Heart left ventricle (tissue), 16 donors: ENCODE measurements at regions not wholly inside any gene's neighbourhood (a gene's known extent, or its start where the extent isn't known, plus 50 kb on each side); places are given as distances from the start of the nearest gene placed in this dataset.
"Not testable (repeated sequence)": the region's sequence is repeated elsewhere in the genome, so short reads cannot be mapped to it uniquely, and the experiment has no call there.

Experiments used
- ATAC-seq, 4 donors: fragments of 200-7000 bp; cut with Tn5 transposase; one replicate each; pipeline ENCODE4 v1.9.1; 2020 to 2022; ENCODE audit warnings: moderate library complexity in 4 of 4, mild to moderate bottlenecking in 3 of 4, moderate number of reproducible peaks in 1 of 4
- DNase-seq, 5 donors: peaks; one replicate each; pipeline ENCODE4 v3.0.0-alpha.2; 2020
- H3K27ac ChIP-seq, 12 donors: fragments of 200-600 bp; sonication (generic) in 4 of 12; one replicate each; pipeline versions ENCODE4 v1.5.0 to v1.8.0; 2016 to 2022; ENCODE audit warnings: mild to moderate bottlenecking in 2 of 12
- H3K27me3 ChIP-seq, 9 donors: fragments of 200-600 bp; sonication (generic) in 2 of 9; one replicate each; pipeline versions ENCODE4 v1.5.1 to v1.8.0; 2016 to 2022; ENCODE audit warnings: mild to moderate bottlenecking in 3 of 9
- H3K36me3 ChIP-seq, 9 donors: fragments of 200-600 bp; sonication (generic) in 2 of 9; one replicate each; pipeline versions ENCODE4 v1.5.0 to v1.8.0; 2018 to 2022; ENCODE audit warnings: mild to moderate bottlenecking in 2 of 9
- H3K4me1 ChIP-seq, 12 donors: fragments of 200-600 bp; sonication (generic) in 4 of 12; one replicate each; pipeline versions ENCODE4 v1.5.0 to v1.8.0; 2016 to 2022; ENCODE audit warnings: mild to moderate bottlenecking in 3 of 12
- H3K4me3 ChIP-seq, 12 donors: fragments of 200-600 bp; sonication (generic) in 4 of 12; one replicate each; pipeline versions ENCODE4 v1.5.0 to v1.8.0; 2017 to 2022; ENCODE audit warnings: mild to moderate bottlenecking in 9 of 12, moderate library complexity in 4 of 12
- H3K9me3 ChIP-seq, 12 donors: fragments of 200-600 bp; sonication (generic) in 4 of 12; one replicate each; pipeline versions ENCODE4 v1.5.0 to v1.8.0; 2016 to 2022; ENCODE audit warnings: mild to moderate bottlenecking in 1 of 12
- POLR2A ChIP-seq, 2 donors: fragments of 450-650 bp; IDR thresholded peaks; one replicate each; pipeline ENCODE4 v1.6.1; 2017; ENCODE audit warnings: antibody characterized with exemption in 2 of 2, mild to moderate bottlenecking in 2 of 2, moderate library complexity in 2 of 2
- WGBS, 4 donors: extraction: QIAGEN DNeasy Blood & Tissue Kit in 2 of 4; methylation state at CpG; one replicate each; pipeline versions ENCODE4 v1.1.5 to v1.1.7; 2013 to 2018; 5-methylcytosine and 5-hydroxymethylcytosine counted together
- intact Hi-C, 10 donors: fragments of 100-400 bp; cut with DNase I; formaldehyde crosslinking; loops; one replicate each; pipeline versions ENCODE4 v1.11.1 to v1.14.2; 2022
- TF ChIP-seq, protein P1 (sequence below), 12 donors: fragments of 200-600 bp; sonication (generic) in 4 of 12; IDR thresholded peaks; one replicate each; pipeline versions ENCODE4 v1.5.0 to v1.8.0; 2018 to 2022; ENCODE audit warnings: antibody characterized with exemption in 12 of 12, mild to moderate bottlenecking in 5 of 12
- donor health status: ischemic (EF 13 %, LVEDD 7.1; RV severe dilation, severe dysfunction).
- donor health status: healthy with polysubstance abuse.
- donor health status: DM: no; HTN: yes; CAD: no.
- donor health status: DM: no; HTN: no; CAD: no.
- donor health status: ischemic (EF 25% LVEDD 6.9; RV normal size, moderate dysfunction).
- donor health status: ischemic (EF 25% LVEDD 5.7; RV mildly dilated, moderate dysfunction).
- donor health status: healthy.
- donor health status: DM: yes; HTN: yes; CAD: no.
- donor health status: ischemic (EF 35%, LVEDD 5.7; RV mildly dilated, moderate dysfunction).
- donor health status: nonischemic (EF 11% LVEDD 7.7; RV severe dilation, severe dysfunction).
- donor health status: DM: yes; HTN: yes; CAD: no.
- donor health status: PGD.
- donor health status: ischemic (EF 29% LVEDD 5.4; RV normal size, mild dysfunction).
- donor health status: nonischemic (EF 23%, LVEDD 6.1; RV moderate dilation, normal function).

DNA sequence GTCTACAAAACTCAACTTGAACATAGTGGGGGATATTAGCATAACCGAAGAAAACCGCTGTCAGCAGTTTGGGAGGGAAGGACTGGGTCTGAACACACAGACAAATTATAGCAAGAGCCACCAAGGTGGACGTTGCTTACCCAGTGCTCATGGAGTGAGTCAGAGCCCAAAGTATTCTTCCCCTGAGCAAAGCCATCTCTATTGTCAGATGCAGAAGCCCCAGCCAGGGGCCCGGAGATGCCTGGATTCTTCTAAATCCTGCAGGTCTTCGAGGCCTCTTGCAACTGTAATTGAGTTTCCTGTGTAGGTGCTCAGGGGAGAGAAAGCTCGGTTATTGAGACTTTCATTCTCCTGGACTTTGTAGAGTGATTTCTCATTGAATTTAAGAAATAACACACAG lies 384.5 kb downstream of the IRS2 start:
- Histone ChIP-seq H3K36me3 (no peaks in the 10 kb centered on the region), H3K4me3 (no peak overlapping the region), H3K9me3 (no peaks in the 10 kb centered on the region), H3K27me3 (no peaks in the 10 kb centered on the region), H3K27ac (no peak overlapping the region), H3K4me1 (peaks cover 0 to 5% (median 0%) of the 10 kb centered on the region in 12 donors)
- DNase-seq (no peak), ATAC-seq (no peak)
- TF ChIP-seq POLR2A (IDR thresholded peaks at IDR 0.05): no peak
- TF ChIP-seq, protein P1, sequence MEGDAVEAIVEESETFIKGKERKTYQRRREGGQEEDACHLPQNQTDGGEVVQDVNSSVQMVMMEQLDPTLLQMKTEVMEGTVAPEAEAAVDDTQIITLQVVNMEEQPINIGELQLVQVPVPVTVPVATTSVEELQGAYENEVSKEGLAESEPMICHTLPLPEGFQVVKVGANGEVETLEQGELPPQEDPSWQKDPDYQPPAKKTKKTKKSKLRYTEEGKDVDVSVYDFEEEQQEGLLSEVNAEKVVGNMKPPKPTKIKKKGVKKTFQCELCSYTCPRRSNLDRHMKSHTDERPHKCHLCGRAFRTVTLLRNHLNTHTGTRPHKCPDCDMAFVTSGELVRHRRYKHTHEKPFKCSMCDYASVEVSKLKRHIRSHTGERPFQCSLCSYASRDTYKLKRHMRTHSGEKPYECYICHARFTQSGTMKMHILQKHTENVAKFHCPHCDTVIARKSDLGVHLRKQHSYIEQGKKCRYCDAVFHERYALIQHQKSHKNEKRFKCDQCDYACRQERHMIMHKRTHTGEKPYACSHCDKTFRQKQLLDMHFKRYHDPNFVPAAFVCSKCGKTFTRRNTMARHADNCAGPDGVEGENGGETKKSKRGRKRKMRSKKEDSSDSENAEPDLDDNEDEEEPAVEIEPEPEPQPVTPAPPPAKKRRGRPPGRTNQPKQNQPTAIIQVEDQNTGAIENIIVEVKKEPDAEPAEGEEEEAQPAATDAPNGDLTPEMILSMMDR (IDR thresholded peaks at IDR 0.05): no peak
- 88 to 94% (median 89%) methylated on average over 6 of the region's 6 CpGs for WGBS, 4 donors
- intact Hi-C loops: no loop called here

DNA sequence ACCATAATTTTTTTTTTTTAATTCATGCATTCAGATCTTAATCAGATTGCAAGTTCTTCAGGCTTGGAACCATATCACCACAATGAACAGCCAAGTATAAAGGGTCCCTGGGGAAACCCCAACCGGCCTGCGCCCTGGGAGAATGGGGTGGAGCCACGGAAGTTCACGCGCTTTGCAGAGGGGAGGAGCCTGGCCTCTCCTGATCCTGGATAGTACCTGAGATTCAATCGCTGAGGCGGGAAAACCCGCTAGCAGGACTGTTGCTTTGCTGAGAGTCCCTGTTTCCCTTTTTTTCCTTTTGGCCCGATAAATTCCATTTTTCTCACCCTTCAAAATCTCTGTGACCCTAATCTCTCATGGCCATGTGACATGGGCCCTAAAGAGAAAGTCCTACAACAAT lies 385.1 kb downstream of the IRS2 start:
- no peaks in the 10 kb centered on the region for H3K36me3 ChIP-seq

DNA sequence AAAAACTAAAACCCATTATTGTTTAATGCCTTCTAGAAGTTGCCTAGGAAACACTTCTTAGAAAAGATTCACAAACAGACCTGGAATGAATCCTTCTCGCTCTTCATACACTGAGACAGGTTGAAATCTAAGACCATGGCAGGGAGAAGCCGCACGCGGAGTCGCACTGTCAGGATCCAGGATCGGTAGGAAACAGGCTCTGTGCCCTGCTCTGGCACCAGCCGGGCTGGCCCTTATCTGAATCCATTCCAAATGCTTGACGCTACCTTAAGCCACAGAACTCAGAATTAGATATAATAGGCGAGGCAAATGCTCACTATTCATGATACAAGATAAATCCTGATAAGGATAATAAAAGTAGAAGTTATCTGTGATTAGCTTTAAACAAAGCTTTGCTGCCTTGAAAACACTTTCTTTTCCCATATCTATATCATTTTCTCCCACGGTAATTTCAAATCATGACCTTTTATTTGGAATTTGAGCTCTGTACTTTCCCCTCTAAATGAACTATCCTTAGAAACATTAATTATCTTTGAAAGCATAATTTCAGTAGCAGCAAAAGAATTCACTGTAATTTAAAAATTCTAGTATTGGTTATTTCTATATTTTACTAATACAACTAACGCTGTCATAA lies 385.6 kb downstream of the IRS2 start:
- WGBS, 4 donors: 41 to 58% (median 47%) methylated on average over 11 of the region's 11 CpGs
- no peak for TF ChIP-seq POLR2A (IDR thresholded peaks at IDR 0.05)
- TF ChIP-seq, protein P1 (IDR thresholded peaks at IDR 0.05): no peak
- H3K4me3 ChIP-seq: no peak overlapping the region
- H3K9me3 ChIP-seq: no peaks in the 10 kb centered on the region
- H3K27me3 ChIP-seq: no peaks in the 10 kb centered on the region
- H3K4me1 ChIP-seq: peaks cover 0 to 5% (median 0%) of the 10 kb centered on the region in 12 donors
- no peaks in the 10 kb centered on the region for H3K36me3 ChIP-seq
- no peak overlapping the region for H3K27ac ChIP-seq
- peak in 2 of 5 donors; percentile 29 to 48 for DNase-seq
- peak; percentile 61 to 87 (median 78) for ATAC-seq
- intact Hi-C loops: no loop called here

More for the DNA sequence above, 385.1 kb downstream of the IRS2 start:
- no peaks in the 10 kb centered on the region for H3K27me3 ChIP-seq
- H3K9me3 ChIP-seq: no peaks in the 10 kb centered on the region
- H3K4me3 ChIP-seq: no peak overlapping the region
- DNase-seq: no peak
- intact Hi-C loops: no loop called here
- no peak for TF ChIP-seq POLR2A (IDR thresholded peaks at IDR 0.05)
- H3K4me1 ChIP-seq: peaks cover 0 to 5% (median 0%) of the 10 kb centered on the region in 12 donors
- WGBS, 4 donors: 74 to 89% (median 84%) methylated on average over 9 of the region's 9 CpGs
- ATAC-seq: no peak
- no peak overlapping the region for H3K27ac ChIP-seq

DNA sequence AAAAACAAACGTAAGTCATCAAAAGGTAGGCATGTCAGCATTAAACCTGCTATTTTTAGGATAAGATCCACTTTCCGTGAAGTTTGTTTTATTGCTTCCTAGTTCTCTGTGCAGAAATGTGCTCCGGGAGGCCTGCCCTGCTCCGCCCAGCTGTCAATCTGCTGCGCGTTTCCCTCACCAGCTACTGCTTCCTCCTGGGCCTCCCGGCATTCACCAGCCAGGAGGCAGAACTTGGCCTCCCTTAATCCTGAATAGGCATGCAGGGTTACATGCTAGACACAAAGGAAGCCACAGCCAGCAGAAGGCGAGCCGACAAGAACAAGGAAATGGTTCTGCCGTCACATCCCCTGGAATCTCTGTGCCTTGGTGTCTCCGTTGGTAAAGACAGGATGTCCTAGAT lies 386.2 kb downstream of the IRS2 start:
- no peaks in the 10 kb centered on the region for H3K27me3 ChIP-seq
- no peak overlapping the region for H3K27ac ChIP-seq
- TF ChIP-seq POLR2A (IDR thresholded peaks at IDR 0.05): no peak
- TF ChIP-seq, protein P1 (IDR thresholded peaks at IDR 0.05): no peak
- H3K36me3 ChIP-seq: no peaks in the 10 kb centered on the region
- ATAC-seq: peak; percentile 20 to 64 (median 41)
- intact Hi-C loops: no loop called here
- WGBS, 4 donors: 51 to 65% (median 60%) methylated on average over 11 of the region's 11 CpGs
- no peaks in the 10 kb centered on the region for H3K9me3 ChIP-seq
- DNase-seq: peak in 3 of 5 donors; percentile 30 to 64 (median 34)
- H3K4me1 ChIP-seq: peaks cover 0 to 5% (median 0%) of the 10 kb centered on the region in 12 donors
- no peak overlapping the region for H3K4me3 ChIP-seq

DNA sequence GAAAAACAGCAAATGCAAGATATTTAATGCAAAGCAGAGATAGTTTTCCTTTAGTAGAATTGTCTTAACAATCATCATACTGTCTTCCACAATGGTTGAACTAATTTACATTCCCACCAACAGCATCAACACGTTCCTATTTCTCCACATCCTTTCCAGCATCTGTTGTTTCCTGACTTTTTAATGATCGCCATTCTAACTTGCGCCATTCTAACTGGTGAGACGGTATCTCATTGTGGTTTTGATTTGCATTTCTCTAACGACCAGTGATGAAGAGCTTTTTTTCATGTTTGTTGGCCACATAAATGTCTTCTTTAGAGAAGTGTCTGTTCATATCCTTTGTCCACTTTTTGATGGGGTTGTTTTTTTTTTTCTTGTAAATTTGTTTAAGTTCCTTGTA lies 388.3 kb downstream of the IRS2 start:
- intact Hi-C loops, H3K36me3 ChIP-seq, ATAC-seq, H3K4me3 ChIP-seq, H3K27ac ChIP-seq, DNase-seq, H3K27me3 ChIP-seq, H3K9me3 ChIP-seq: not testable (repeated sequence)
- WGBS, 4 donors: 82 to 88% (median 84%) methylated on average over 5 of the region's 5 CpGs
- peaks cover 0 to 11% (median 0%) of the 10 kb centered on the region in 12 donors for H3K4me1 ChIP-seq
